ENCODE measurements at regions not wholly inside any gene's neighbourhood (a gene's known extent, or its start where the extent isn't known, plus 50 kb on each side); places are given as distances from the start of the nearest gene placed in this dataset.

DNA sequence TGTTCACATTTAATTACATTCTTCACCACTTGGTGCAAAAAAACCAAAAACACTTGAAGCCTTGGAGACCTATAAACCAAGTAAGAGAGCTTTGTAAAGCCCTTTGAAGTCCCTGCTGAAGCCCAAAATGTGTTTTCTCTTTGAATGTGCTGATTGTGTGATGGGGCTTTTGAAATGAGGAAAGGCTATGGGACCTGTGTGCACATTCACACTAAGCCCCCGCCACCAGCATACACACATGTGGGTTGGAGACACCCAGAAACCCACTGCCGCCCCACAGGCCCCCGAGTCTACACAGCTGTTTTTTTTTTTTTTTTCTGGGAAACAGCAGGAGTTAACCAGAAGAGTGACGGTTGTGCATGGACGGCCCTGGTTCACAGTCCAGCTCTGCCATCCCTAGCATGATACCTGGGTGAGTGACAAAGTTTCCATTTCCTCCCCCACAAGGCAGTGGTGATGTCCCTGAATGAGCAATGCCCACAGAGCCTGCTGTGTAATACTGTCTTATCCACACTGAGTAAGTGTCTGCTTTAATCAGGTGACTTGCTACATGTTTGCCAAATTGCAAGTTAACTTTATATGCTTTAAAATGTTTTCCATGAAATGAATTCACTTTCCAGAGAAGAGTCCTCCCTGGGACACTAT, 154.6 kb upstream of the GDF10 start:
- peak in 1 of 2 donors; percentile 58 for DNase-seq

DNA sequence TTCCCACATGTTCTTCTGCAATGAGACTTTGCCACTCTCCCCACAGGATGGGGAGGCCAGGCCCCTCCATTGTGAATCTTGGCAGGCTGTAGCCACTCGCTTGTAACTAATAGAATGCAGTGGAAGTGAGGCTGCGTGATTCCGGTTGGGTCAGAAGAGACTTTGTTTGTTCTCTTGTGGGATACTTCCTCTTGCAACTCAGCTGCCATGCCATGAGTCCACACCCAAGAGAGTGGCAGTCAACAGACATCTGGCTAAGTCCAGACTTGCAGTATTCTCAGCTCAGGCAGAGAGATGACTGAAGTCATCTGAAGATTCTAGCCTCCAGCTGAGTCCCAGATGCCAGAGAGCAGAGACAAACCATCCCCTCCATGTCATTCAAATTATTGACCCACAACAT, 153.4 kb upstream of the GDF10 start:
- DNase-seq, result peak; percentile 53 to 73

DNA sequence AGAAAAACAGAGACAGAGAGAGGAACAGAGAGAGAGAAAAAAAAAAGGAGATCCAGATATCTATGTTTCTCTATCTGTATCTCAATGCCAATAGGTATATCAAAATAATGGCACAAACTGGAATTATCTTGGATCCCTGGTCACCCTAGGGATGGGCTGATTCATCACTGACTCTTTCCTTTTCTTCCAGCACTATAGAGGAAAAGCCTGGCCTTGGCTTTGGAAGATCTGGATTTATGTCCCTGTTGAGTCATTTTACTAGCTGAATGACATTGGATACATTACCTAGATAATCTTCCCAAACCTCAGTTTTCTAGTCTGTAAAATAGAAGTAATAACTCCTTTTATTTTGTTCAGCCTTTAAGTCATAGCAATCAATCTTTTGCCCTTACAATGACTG, 152.8 kb upstream of the GDF10 start:
- DNase-seq, result no peak

DNA sequence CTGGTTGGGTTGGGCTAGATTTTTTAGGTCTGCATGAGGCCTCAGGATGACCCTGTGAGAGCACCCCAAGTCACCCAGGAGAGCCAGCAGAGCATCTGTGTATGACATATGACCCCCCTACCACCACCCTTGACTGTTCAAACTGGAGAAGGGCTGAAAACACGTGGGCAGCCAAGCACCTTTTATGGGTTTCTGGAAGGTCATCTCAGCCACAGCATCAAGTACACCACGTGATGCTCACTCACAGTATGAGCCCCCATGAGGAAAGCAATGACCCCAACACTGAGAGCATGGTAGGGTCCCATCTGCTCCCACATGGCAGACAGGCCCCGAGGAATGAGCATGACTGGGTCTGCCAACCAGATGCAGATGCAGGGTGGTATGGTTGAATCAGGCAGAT, 149.4 kb upstream of the GDF10 start:
- DNase-seq, result no peak

DNA sequence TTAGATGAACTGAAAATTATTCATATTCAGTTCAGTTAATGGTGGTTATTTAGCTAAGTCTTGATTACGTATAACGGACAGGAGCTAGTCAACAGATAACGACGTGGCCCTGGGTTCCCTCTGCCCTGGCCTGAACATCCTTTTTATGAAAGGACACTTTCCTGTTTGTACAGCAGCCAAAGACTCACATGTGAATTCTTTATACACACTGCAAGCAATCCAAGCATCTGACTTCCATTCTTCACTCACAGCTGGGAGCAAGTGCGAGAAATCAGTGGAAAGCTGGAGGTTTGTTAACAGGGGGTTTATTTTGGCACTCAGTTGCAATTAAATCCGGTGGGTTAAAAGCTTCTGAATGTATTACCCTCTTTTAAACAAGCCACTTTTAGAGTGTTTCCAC, 148.1 kb upstream of the GDF10 start:
- no peak for DNase-seq

DNA sequence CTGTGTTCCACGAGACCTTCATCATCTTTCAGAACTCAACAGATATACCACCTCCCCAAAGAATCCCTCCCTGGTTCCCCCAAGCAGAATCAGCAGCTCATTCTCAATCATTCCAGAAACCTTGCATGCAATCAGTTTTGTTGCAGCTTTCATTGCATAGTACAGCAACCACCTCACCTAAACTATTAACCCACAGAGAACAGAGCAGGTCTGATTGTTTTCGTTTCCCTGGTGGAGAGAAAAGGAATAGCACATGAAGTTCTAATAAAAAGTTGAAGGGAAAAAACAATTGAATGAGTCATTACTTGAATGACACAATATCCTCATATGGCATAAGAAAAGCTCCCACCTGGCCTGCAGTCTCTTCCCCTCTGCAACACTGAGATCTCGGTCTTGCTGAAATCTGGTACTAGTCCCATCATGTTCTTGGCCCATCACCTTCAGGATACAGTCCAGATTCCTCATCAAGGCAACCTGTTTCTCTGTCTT, 147.1 kb upstream of the GDF10 start:
- DNase-seq, result peak; percentile 18 to 47

DNA sequence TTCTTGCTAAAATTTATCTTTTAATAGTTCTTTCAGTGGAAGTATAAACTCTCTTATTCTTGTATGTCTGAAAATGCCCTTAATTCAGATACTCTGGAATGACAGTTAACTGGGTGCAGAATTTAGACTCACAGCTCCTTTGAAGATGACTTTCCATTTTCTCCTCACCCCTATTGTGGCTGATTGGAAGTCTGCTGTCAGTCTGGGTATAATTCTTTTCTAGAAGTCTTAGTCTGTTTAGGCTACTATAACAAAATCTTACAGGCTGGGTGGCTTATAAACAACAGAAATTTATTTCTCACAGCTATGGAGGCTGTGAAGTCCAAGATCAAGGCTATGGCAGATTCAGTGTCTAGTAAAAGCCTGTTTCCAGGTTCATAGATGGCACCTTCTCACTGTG, 145.2 kb upstream of the GDF10 start:
- no peak for DNase-seq

DNA sequence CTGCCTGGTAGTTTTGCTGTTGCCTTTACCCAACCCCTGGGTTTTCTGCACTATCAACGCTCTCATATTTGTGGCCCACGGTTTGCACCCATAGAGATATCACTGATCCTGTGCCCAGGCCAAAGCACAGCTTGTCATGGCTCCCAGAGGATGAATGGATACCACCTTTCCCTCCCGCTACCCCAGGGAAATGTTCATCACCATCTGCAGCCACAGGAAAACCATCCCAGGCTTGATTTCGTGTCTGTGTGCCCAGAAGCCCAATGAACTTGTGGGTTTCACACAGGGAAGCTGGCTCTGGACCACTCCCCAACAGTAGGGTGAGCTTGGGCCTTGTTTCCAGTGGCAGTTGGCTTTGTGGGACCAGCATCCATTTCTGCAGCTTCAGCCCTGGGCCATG, 143.1 kb upstream of the GDF10 start:
- DNase-seq, result no peak

DNA sequence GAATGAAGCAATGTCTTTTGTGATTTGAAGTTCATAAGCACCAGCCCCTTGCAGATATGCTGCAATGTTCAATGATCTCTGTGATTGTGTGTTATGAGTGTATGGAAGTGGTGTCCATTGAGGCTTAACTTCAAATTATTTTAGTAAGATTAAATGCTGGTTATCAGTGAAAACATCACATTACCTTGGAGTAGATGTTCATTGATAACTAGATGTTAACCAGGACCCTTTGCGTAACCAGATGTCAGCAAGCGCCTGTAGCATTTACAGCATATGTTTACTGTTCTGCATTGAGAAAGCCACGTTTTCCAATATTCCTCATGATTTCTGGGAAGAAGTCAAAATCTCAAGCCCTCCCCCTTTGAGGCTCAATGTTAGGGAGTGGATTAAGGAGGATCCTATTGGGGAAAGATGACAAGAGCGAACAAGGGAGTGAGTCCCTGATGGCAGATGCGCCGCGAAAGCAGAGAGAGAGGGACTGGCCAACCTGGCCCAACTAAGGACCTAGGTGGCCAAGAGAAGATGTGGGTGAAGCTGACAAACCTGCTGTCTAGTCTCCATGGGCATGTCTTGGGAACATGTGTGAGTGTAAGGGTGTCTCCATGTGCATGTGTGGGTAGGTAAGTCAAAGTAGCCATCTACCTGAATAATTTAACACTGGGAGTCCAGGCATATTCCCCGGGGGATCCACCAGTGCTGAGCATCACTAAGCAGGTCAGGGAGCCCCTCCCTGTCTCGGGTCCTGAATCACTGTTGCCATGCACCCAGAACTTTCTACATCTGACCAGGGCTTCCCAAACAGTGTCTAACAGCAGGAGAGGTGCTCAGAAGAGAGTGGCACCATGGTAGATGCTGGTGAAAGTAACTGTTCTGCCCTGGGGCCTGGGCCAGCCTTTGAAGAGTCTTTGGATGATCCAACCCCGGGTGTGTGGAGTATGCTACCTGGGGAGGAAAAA, 141.6 kb upstream of the GDF10 start:
- DNase-seq, result no peak

DNA sequence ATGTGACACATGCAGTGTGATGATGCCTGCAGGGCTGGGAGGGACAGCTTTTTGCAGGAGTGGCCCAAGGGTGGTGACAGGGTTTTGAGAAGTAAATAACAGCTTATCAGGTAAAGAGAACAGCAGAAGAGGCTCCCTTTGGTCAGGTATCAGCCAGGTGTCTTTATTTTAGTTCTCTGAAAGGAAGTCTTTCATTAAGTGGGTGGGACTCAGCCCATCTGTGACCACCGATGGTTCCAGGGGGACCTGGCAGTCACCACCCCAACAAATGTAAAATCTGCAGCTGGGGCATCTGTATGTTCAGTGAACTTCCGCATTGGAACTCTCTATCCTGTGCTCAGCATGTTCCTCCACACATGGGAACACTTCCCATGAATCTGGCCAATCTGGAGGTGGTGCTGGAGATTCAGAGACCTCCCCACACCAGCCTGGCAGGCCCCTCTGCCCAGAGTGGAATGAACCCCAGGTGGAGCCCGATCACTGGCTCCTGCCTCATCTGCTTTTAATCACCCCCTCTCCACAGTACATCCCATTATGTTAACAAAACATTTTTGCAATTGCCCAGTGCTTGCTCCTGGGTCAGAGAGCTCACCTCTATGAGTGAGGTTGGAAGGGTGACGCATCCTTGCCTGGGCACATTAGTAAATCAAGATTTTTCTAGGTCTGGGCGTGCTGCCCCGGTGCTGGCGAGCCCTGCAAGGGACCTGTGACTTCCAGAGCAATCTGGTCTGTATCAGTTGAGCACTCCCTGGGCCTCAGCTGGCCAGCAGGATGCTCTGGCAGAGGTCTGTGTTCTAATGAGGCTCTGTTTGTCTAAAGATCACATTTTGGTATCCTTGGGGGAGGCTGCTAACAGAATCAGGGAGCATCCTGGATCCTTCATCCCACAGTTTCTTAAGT, 140.4 kb upstream of the GDF10 start:
- DNase-seq, result no peak

DNA sequence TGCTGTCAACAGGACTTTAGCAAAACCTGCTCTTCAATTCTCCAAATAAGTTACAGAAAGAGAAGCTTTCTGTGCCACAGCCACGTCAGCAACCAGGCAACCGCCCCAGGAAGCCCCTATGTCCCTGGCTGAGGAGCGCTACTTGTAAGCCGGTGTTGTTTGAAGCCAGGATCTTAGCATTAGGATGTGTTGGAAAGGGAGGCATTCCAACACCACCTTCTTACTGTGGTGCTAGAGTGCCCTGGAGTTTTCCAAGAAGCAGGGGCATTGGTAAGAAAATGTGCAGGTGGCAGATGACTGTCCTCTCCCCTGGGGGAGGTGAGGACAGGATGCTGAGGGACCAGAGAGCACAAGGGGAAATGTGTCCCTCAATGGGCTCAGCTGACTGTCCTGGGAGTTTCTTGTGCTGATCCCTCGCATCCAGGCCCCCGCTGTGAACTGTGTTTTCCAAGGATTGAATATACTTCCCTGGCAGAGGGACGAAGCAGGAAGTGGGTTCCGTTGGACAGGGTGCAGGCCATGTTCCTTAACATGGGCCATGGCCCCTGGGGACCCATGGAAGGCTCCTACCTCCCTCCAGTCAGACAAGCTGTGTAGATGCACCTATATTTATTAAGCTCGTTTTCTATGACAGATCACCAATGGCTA, 139.6 kb upstream of the GDF10 start:
- DNase-seq, result no peak

DNA sequence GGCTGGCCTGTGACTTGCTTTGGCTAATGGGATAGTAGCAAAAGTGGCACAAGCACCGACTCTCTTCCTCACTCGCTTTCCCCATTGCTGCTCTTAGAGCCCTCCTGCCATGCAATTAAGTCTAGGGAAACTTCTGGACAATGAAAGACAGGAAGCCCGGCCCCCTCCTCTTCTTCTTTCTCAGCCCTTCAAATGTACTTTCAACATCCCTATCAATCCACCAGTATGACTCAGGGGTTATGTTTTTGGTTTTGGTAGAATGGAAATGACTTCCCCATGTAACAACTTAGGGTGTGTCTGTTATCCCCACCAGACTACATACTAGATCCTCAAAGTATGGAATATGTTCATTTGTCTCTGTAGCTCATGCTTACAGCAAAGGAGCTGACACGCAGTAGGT, 139.0 kb upstream of the GDF10 start:
- peak; percentile 50 to 79 for DNase-seq

DNA sequence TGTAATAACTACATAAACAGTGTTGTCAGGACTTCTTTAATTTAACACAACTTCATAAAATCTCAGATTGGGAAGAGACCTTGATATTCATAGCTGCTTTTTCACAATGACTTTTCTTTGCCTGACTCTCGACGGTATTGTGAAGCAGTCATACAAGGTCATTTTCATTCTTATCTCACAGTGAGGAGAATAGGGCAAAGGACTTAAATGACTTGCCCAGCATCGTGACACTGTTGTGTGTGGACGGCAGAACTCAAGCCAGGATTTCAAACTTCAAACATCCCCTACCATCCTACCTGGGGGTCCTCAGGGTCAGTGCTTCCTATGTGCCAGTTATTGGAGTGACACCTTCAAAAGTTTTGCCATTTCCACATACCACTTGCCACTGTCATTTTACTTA, 138.5 kb upstream of the GDF10 start:
- no peak for DNase-seq

DNA sequence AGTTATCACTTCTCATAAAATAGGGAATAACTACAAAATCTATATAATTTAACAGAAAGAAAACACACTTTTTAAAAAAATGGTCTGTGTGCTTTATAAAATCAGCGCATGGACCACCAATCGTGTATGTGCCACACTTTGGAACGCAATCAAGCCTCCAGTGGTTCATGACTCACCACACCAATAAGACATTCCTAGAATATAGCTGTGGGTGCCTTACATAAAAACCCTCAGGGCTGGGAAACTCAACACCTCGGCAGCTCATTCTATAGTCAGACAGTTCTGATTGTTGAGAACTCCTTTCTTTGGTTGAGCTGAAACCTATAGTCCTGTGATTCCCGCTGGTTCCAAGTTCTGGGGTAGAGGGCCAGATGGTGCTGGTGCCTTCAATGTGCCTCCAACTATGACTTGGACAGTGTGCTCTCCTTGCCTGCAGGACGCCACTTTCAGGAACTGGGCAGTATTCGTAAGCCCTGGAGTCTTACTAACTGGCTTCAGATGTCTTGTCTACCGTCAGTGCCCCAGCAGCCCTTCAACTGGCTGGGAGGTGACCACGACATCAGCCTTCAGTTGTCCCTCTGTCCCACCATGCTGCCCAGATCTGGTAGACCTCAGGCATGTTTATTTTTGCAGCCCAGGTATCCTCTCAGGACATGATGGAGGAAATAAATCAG, 135.7 kb upstream of the GDF10 start:
- peak in 1 of 2 donors; percentile 36 for DNase-seq

DNA sequence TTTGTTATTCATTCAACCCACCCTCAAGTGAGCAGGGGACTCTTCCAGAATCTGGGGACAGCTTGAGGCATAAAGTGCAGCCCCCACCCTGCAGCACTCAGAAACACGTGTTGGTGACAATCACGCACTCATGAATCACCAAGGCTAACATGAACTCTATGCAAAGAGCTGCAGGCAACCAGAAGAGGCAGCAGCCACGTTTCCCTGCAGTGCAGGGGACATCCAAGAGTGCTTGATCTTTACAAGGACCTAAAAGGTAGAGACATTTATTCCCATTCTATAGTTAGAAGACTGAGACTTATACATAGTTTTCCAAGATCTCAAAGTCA, 135.2 kb upstream of the GDF10 start:
- DNase-seq, result peak; percentile 42 to 66

DNA sequence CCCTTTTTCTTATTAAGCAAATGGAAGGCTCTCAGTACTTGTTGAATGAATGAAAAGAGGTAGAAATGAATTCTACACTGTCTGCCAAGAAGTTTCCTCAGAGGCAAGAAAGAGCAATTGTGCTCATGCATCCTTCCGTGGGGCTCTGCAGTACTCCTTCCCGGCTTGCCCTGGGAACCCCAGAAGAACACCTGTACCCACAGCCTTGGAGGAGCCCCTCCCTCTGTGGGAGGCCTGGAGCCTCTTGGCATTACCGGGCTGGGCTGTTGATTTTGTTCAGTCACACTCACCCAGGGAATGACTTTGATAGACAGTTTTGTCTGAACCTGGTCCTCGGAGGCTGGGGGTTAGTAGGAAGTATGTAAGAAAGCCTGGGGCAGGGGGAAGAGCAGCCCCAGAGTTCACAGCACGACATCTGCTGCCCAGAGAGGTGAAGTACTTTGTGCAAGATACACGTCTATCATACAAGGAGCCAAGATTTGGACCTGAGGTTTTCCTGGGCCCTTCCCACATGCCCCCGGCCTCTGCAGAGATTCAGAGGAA, 134.8 kb upstream of the GDF10 start:
- DNase-seq, result no peak

DNA sequence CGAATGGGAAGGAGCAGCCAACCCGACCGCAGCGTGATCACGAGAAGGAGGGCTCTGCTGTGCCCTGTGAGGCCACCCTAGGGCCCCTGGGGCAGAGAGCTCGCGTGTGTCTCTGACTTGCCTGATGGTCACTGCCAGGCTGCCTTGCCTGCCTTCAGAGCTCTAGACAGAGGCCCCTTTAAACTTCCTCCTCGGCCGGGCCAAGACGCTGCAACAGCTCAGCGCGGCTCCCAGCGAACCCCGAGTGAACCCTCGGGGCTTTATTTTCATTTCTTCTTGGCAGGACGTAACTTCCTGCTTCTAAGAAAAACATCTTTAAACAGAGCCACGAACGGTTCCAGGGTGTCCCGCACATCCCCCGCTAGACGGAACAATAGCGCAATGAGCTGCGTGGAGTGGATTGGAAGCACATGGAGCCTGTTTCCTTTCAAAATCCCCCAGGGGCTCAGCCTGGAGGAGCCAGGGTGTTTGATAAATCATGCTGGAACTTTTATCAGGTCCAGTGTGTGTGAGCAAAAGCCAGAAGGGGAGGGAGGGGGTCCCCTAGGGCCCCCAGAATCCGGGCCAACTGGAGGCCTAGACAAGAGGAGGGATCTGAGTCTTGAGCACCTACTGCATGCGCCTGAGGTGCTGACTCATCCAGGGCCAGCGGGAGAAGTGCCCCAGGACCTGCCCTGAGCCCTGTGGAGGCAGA, 134.1 kb upstream of the GDF10 start:
- DNase-seq, result peak; percentile 89 to 94

DNA sequence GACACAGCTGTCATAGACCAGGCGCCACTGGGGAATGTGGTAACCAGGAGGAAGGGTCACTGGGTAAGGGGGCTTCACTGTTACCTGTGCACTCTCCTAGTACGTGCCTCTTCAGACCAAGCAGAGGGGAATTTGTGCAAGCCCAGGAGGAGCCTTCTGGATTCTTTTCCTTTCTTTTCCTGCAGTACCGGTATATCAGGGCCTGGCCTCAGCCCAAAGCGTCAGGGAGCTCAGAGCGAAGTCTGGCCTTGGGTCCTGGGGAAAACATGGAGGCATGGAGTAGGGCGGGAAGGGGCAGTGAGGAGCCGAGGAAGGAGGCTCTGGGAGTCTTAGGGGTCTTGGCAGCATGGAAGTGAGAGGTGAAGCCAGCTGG, 133.6 kb upstream of the GDF10 start:
- DNase-seq, result no peak

DNA sequence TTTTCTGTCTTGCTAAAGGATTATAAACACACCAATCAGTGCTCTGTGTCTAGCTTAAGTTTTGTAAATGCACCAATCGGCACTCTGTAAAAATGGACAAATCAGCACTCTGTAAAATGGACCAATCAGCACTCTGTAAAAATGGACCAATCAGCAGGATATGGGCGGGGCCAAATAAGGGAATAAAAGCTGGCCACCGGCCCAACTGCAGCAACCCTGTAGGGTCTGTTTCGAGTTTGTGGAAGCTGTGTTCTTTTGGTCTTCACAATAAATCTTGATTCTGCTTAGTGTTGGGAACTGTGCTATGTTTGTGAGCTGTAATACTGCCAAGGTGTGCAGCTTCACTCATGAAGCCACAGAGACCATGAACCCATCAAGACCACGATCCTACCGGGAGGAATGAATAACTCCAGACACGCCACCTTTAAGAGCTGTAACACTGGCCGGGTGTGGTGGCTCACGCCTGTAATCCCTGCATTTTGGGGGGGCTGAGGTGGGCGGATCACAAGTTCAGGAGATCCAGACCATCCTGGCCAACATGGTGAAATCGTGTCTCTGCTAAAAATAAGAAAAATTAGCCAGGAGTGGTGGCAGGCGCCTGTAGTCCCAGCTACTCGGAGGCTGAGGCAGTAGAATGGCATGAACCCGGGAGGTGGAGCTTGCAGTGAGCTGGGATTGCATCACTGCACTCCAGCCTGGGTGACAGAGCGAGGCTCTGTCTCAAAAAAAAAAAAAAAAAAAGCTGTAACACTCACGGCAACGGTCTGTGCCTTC, 133.0 kb upstream of the GDF10 start:
- peak in 1 of 2 donors; percentile 15 for DNase-seq

DNA sequence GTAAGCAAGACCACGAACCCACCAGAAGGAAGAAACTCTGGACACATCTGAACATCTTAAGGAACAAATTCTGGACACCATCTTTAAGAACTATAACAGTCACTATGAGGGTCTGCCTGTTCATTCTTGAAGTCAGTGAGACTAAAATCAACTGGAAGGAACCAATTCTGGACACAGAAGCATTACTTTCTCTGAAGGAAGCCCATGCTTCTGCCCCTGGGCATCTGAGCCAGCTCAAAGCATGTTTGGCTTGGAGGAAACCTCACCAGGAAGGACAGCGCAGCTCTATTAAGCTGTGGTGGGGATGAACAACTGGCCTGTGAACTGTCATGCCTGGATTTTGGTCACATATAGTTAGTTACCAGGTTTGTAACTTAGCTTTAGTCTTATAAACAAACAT, 132.4 kb upstream of the GDF10 start:
- DNase-seq, result no peak
